BJ (cell line): ENCODE measurements at regions not wholly inside any gene's neighbourhood (a gene's known extent, or its start where the extent isn't known, plus 50 kb on each side); places are given as distances from the start of the nearest gene placed in this dataset.
A peak's percentile ranks its signal among the peaks of the same experiment; 100 is the strongest.

ENCODE experiments used
- CTCF ChIA-PET: fragments of 350-600 bp; formaldehyde crosslinking; extraction: SDS; loops from one replicate; lab custom pipeline; 2021; ENCODE audit warnings: antibody characterized with exemption, inconsistent platforms; lab: Yijun Ruan, JAX
- POLR2A ChIA-PET: fragments of 300-600 bp; sonication (Branson Sonifier 250); formaldehyde crosslinking; extraction: SDS; loops from one replicate; lab custom pipeline; 2021; ENCODE audit warnings: antibody characterized with exemption; lab: Charles Lee
- DNase-seq: peaks from one replicate; pipeline ENCODE4 v3.0.0-alpha.2; 2011; ENCODE audit warnings: low read depth
- H3K27me3 ChIP-seq: 2 replicates; pipeline ENCODE4 v1.6.0; 2011; ENCODE audit warnings: low read length; ENCODE audit not compliant: control insufficient read depth, insufficient read depth
- H3K36me3 ChIP-seq: 2 replicates; pipeline ENCODE4 v1.5.1; 2011; ENCODE audit warnings: low read length; ENCODE audit not compliant: control insufficient read depth, insufficient read depth
- H3K4me3 ChIP-seq: 2 replicates; pipeline ENCODE4 v1.5.1; 2011; ENCODE audit warnings: low read depth, mild to moderate bottlenecking, control low read depth, low read length
- TF ChIP-seq, protein P1 (sequence below): IDR thresholded peaks from 2 replicates; pipeline ENCODE4 v1.5.1; 2011; ENCODE audit warnings: low read depth, mild to moderate bottlenecking, control low read depth, inconsistent platforms, low read length, moderate library complexity; ENCODE audit not compliant: insufficient read depth

GRCh38 chr4:73676861-73677323 lies 56.7 kb upstream of the RASSF6 start:
- ChIA-PET CTCF (interaction anchor here (0.6 to 1.6 kb wide), 2 partner anchors 8 to 15 kb away, joined by 3 to 6 read pairs; no protein-coding TSS in a partner anchor), POLR2A (interaction anchor here (0.9 kb wide), 1 partner anchor 10 kb away, joined by 3 read pairs; no protein-coding TSS in a partner anchor)
- H3K4me3 ChIP-seq: no peak overlapping the region

GRCh38 chr4:73679836-73680235 lies 59.6 kb upstream of the RASSF6 start:
- H3K36me3 ChIP-seq: no peaks in the 10 kb centered on the region
- peak; percentile 26 for DNase-seq
- H3K4me3 ChIP-seq: no peak overlapping the region
- TF ChIP-seq, protein P1, sequence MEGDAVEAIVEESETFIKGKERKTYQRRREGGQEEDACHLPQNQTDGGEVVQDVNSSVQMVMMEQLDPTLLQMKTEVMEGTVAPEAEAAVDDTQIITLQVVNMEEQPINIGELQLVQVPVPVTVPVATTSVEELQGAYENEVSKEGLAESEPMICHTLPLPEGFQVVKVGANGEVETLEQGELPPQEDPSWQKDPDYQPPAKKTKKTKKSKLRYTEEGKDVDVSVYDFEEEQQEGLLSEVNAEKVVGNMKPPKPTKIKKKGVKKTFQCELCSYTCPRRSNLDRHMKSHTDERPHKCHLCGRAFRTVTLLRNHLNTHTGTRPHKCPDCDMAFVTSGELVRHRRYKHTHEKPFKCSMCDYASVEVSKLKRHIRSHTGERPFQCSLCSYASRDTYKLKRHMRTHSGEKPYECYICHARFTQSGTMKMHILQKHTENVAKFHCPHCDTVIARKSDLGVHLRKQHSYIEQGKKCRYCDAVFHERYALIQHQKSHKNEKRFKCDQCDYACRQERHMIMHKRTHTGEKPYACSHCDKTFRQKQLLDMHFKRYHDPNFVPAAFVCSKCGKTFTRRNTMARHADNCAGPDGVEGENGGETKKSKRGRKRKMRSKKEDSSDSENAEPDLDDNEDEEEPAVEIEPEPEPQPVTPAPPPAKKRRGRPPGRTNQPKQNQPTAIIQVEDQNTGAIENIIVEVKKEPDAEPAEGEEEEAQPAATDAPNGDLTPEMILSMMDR: no peak
- ChIA-PET POLR2A (no interaction called here), CTCF (no interaction called here)
- no peaks in the 10 kb centered on the region for H3K27me3 ChIP-seq

More at GRCh38 chr4:73676861-73677323, 56.7 kb upstream of the RASSF6 start:
- no peaks in the 10 kb centered on the region for H3K36me3 ChIP-seq
- no peaks in the 10 kb centered on the region for H3K27me3 ChIP-seq
- no peak for DNase-seq
- TF ChIP-seq, protein P1: no peak

- ChIA-PET CTCF (interaction anchor here (0.6 to 0.8 kb wide), 2 partner anchors 23 to 37 kb away, joined by 3 to 5 read pairs; no protein-coding TSS in a partner anchor), POLR2A (no interaction called here)
- no peaks in the 10 kb centered on the region for H3K36me3 ChIP-seq
- TF ChIP-seq, protein P1: no peak
- no peaks in the 10 kb centered on the region for H3K27me3 ChIP-seq
- DNase-seq: no peak
- H3K4me3 ChIP-seq: no peak overlapping the region
Measured at GRCh38 chr4:73681776-73682175, 58.6 kb upstream of the CXCL8 start.

- ChIA-PET CTCF (interaction anchor here (0.6 to 1.5 kb wide), 4 partner anchors 9 to 26 kb away, joined by 3 to 5 read pairs (median 4); no protein-coding TSS in a partner anchor), POLR2A (interaction anchor here (0.5 kb wide), 1 partner anchor 507 kb away, joined by 11 read pairs; no protein-coding TSS in a partner anchor)
- DNase-seq: no peak
- TF ChIP-seq, protein P1: no peak
- Histone ChIP-seq H3K36me3 (no peaks in the 10 kb centered on the region), H3K4me3 (no peak overlapping the region), H3K27me3 (no peaks in the 10 kb centered on the region)
Measured at GRCh38 chr4:73682508-73682907, 57.9 kb upstream of the CXCL8 start.

- CTCF ChIA-PET: interaction anchor here (1.0 to 1.5 kb wide), 2 partner anchors 17 to 25 kb away, joined by 3 to 4 read pairs; no protein-coding TSS in a partner anchor
- TF ChIP-seq, protein P1: no peak
Measured at GRCh38 chr4:73683033-73683432, 57.3 kb upstream of the CXCL8 start.

More at GRCh38 chr4:73683033-73683432, 57.3 kb upstream of the CXCL8 start:
- POLR2A ChIA-PET: interaction anchor here (0.5 kb wide), 1 partner anchor 506 kb away, joined by 11 read pairs; no protein-coding TSS in a partner anchor
- Histone ChIP-seq H3K36me3 (no peaks in the 10 kb centered on the region), H3K4me3 (no peak overlapping the region), H3K27me3 (no peaks in the 10 kb centered on the region)
- no peak for DNase-seq
